ENCODE measurements at regions not wholly inside any gene's neighbourhood (a gene's known extent, or its start where the extent isn't known, plus 50 kb on each side); places are given as distances from the start of the nearest gene placed in this dataset.

DNA sequence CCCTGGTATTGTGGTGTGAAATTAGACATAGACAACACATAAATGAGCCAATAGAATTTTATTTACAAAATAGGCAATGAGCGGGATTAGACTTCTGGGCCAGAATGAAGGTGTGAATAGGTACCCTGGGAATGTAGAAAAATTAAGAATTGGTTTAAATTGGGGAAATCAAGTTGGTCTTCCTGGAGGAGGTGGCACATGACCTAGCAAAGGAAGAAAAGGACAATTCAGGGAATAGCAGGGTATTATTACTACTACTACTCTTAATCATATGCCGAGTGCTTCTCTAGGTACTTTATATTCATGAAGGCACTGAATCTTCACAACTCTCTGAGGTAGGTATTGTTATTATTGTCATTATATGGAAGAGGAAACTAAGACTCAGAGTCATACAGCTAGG, 202.1 kb downstream of the LHFPL1 start:
- TF ChIP-seq, protein P1, sequence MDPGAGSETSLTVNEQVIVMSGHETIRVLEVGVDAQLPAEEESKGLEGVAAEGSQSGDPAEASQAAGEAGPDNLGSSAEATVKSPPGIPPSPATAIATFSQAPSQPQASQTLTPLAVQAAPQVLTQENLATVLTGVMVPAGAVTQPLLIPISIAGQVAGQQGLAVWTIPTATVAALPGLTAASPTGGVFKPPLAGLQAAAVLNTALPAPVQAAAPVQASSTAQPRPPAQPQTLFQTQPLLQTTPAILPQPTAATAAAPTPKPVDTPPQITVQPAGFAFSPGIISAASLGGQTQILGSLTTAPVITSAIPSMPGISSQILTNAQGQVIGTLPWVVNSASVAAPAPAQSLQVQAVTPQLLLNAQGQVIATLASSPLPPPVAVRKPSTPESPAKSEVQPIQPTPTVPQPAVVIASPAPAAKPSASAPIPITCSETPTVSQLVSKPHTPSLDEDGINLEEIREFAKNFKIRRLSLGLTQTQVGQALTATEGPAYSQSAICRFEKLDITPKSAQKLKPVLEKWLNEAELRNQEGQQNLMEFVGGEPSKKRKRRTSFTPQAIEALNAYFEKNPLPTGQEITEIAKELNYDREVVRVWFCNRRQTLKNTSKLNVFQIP (CRISPR knock-in tag; IDR thresholded peaks at IDR 0.05; ENCODE audit: borderline replicate concordance, low read depth), result no peak
- TF ChIP-seq ISL1 (CRISPR knock-in tag; IDR thresholded peaks at IDR 0.05) (no peak), TOX (CRISPR knock-in tag; IDR thresholded peaks at IDR 0.05; ENCODE audit: borderline replicate concordance) (no peak), GLIS3 (CRISPR knock-in tag; IDR thresholded peaks at IDR 0.05) (no peak), BACH2 (CRISPR knock-in tag; IDR thresholded peaks at IDR 0.05; ENCODE audit: borderline replicate concordance) (no peak), ZNF70 (CRISPR knock-in tag; IDR thresholded peaks at IDR 0.05) (no peak), ZNF565 (CRISPR knock-in tag; conservative IDR thresholded peaks at IDR 0.05; ENCODE audit: low read depth) (no peak), ARNTL (CRISPR knock-in tag; IDR thresholded peaks at IDR 0.05; ENCODE audit: borderline replicate concordance, low read depth) (no peak), TCF4 (CRISPR knock-in tag; IDR thresholded peaks at IDR 0.05; ENCODE audit: borderline replicate concordance) (no peak), ZFP3 (CRISPR knock-in tag; IDR thresholded peaks at IDR 0.05) (no peak), CSDC2 (CRISPR knock-in tag; IDR thresholded peaks at IDR 0.05) (no peak), OSR1 (CRISPR knock-in tag; IDR thresholded peaks at IDR 0.05) (no peak), PPARA (CRISPR knock-in tag; IDR thresholded peaks at IDR 0.05; ENCODE audit: borderline replicate concordance) (no peak), RARB (CRISPR knock-in tag; IDR thresholded peaks at IDR 0.05) (no peak), SNAI2 (CRISPR knock-in tag; IDR thresholded peaks at IDR 0.05) (no peak)
- TF ChIP-seq, protein P2, sequence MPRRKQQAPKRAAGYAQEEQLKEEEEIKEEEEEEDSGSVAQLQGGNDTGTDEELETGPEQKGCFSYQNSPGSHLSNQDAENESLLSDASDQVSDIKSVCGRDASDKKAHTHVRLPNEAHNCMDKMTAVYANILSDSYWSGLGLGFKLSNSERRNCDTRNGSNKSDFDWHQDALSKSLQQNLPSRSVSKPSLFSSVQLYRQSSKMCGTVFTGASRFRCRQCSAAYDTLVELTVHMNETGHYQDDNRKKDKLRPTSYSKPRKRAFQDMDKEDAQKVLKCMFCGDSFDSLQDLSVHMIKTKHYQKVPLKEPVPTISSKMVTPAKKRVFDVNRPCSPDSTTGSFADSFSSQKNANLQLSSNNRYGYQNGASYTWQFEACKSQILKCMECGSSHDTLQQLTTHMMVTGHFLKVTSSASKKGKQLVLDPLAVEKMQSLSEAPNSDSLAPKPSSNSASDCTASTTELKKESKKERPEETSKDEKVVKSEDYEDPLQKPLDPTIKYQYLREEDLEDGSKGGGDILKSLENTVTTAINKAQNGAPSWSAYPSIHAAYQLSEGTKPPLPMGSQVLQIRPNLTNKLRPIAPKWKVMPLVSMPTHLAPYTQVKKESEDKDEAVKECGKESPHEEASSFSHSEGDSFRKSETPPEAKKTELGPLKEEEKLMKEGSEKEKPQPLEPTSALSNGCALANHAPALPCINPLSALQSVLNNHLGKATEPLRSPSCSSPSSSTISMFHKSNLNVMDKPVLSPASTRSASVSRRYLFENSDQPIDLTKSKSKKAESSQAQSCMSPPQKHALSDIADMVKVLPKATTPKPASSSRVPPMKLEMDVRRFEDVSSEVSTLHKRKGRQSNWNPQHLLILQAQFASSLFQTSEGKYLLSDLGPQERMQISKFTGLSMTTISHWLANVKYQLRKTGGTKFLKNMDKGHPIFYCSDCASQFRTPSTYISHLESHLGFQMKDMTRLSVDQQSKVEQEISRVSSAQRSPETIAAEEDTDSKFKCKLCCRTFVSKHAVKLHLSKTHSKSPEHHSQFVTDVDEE (CRISPR knock-in tag; IDR thresholded peaks at IDR 0.05), result no peak
- TF ChIP-seq, protein P3, sequence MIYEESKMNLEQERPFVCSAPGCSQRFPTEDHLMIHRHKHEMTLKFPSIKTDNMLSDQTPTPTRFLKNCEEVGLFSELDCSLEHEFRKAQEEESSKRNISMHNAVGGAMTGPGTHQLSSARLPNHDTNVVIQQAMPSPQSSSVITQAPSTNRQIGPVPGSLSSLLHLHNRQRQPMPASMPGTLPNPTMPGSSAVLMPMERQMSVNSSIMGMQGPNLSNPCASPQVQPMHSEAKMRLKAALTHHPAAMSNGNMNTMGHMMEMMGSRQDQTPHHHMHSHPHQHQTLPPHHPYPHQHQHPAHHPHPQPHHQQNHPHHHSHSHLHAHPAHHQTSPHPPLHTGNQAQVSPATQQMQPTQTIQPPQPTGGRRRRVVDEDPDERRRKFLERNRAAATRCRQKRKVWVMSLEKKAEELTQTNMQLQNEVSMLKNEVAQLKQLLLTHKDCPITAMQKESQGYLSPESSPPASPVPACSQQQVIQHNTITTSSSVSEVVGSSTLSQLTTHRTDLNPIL (CRISPR knock-in tag; IDR thresholded peaks at IDR 0.05; ENCODE audit: low read depth), result no peak
- TF ChIP-seq, protein P4, sequence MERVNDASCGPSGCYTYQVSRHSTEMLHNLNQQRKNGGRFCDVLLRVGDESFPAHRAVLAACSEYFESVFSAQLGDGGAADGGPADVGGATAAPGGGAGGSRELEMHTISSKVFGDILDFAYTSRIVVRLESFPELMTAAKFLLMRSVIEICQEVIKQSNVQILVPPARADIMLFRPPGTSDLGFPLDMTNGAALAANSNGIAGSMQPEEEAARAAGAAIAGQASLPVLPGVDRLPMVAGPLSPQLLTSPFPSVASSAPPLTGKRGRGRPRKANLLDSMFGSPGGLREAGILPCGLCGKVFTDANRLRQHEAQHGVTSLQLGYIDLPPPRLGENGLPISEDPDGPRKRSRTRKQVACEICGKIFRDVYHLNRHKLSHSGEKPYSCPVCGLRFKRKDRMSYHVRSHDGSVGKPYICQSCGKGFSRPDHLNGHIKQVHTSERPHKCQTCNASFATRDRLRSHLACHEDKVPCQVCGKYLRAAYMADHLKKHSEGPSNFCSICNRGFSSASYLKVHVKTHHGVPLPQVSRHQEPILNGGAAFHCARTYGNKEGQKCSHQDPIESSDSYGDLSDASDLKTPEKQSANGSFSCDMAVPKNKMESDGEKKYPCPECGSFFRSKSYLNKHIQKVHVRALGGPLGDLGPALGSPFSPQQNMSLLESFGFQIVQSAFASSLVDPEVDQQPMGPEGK (CRISPR knock-in tag; IDR thresholded peaks at IDR 0.05; ENCODE audit: borderline replicate concordance), result no peak
- no peak for ATAC-seq

DNA sequence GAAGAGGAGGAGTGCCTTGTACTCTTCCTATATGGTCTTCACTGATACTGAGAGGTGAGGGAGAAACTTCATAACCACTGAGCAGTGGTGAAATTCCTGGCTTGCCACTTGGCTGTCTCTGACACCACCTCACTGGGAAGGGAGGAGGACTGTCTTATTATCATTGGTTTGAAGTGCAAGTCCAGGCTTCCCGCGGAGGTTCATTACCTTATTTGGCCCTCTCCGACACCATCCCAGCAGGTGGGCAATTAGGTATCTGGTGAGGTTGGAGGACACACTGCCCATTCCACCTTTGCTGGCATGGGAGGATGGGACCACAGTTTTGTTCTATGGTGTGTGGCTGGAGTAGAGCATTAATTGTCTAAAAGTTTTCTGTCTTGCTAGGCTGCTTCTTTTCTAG, 206.1 kb downstream of the LHFPL1 start:
- TF ChIP-seq, protein P5, sequence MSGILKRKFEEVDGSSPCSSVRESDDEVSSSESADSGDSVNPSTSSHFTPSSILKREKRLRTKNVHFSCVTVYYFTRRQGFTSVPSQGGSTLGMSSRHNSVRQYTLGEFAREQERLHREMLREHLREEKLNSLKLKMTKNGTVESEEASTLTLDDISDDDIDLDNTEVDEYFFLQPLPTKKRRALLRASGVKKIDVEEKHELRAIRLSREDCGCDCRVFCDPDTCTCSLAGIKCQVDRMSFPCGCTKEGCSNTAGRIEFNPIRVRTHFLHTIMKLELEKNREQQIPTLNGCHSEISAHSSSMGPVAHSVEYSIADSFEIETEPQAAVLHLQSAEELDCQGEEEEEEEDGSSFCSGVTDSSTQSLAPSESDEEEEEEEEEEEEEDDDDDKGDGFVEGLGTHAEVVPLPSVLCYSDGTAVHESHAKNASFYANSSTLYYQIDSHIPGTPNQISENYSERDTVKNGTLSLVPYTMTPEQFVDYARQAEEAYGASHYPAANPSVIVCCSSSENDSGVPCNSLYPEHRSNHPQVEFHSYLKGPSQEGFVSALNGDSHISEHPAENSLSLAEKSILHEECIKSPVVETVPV (CRISPR knock-in tag; IDR thresholded peaks at IDR 0.05), result no peak
- no peak for TF ChIP-seq RARB (CRISPR knock-in tag; IDR thresholded peaks at IDR 0.05)
- no peak for TF ChIP-seq ZFP3 (CRISPR knock-in tag; IDR thresholded peaks at IDR 0.05)
- no peak for TF ChIP-seq ZNF8 (CRISPR knock-in tag; IDR thresholded peaks at IDR 0.05)
- TF ChIP-seq, protein P3 (CRISPR knock-in tag; IDR thresholded peaks at IDR 0.05; ENCODE audit: low read depth), result no peak
- TF ChIP-seq GLIS3 (CRISPR knock-in tag; IDR thresholded peaks at IDR 0.05), result no peak
- no peak for TF ChIP-seq CSDC2 (CRISPR knock-in tag; IDR thresholded peaks at IDR 0.05)
- no peak for TF ChIP-seq ARNTL (CRISPR knock-in tag; IDR thresholded peaks at IDR 0.05; ENCODE audit: borderline replicate concordance, low read depth)
- TF ChIP-seq SNAI2 (CRISPR knock-in tag; IDR thresholded peaks at IDR 0.05), result no peak
- no peak for ATAC-seq

Data from SK-N-SH treated with all-trans-retinoic acid at 6 μM for 48 hours (cell line).